ENCODE measurements at regions not wholly inside any gene's neighbourhood (a gene's known extent, or its start where the extent isn't known, plus 50 kb on each side); places are given as distances from the start of the nearest gene placed in this dataset.

GRCh38 chr3:26171006-26171405 is 381.1 kb downstream of the OXSM start:
- no peak for TF ChIP-seq EZH2 (IDR thresholded peaks at IDR 0.05; ENCODE audit: borderline replicate concordance, insufficient read depth, low read length, poor library complexity, severe bottlenecking)
- no peak for TF ChIP-seq SMC3 (conservative IDR thresholded peaks at IDR 0.05; ENCODE audit: poor library complexity)
- TF ChIP-seq POLR2AphosphoS5 (IDR thresholded peaks at IDR 0.05), result no peak
- TF ChIP-seq MXI1 (conservative IDR thresholded peaks at IDR 0.05; ENCODE audit: poor library complexity, severe bottlenecking), result no peak
- no peak for TF ChIP-seq REST (IDR thresholded peaks at IDR 0.05; ENCODE audit: borderline replicate concordance)
- TF ChIP-seq EP300 (conservative IDR thresholded peaks at IDR 0.05; ENCODE audit: poor library complexity, severe bottlenecking), result no peak
- H3K27ac ChIP-seq (ENCODE audit: low read length), result no peak overlapping the region
- H3K9me3 ChIP-seq (ENCODE audit: low read length), result no peaks in the 10 kb centered on the region
- no peaks in the 10 kb centered on the region for H3K36me3 ChIP-seq (ENCODE audit: insufficient read depth, low read length)
- no peaks in the 10 kb centered on the region for H3F3A ChIP-seq (ENCODE audit: insufficient read depth, low read length, poor library complexity, severe bottlenecking)
- no peaks in the 10 kb centered on the region for H4K20me1 ChIP-seq (ENCODE audit: insufficient read depth)
- no peaks in the 10 kb centered on the region for H3K27me3 ChIP-seq (ENCODE audit: insufficient read depth, low read depth, low read length)
- H3K4me2 ChIP-seq (ENCODE audit: low read length), result no peak overlapping the region
- H3K9me2 ChIP-seq (ENCODE audit: insufficient read depth, low read length), result no peaks in the 10 kb centered on the region
- no peak overlapping the region for H3K4me3 ChIP-seq (ENCODE audit: low read length)
- no peak overlapping the region for H2AFZ ChIP-seq (ENCODE audit: low read depth, low read length)
- no peak overlapping the region for H3K9ac ChIP-seq (ENCODE audit: low read length)
- H3K79me2 ChIP-seq (replicated peaks; ENCODE audit: insufficient read depth, low read length), result no peaks in the 10 kb centered on the region

- Histone ChIP-seq H3K27me3 (ENCODE audit: insufficient read depth, low read depth, low read length) (no peaks in the 10 kb centered on the region), H3K9me3 (ENCODE audit: low read length) (no peaks in the 10 kb centered on the region), H4K20me1 (ENCODE audit: insufficient read depth) (no peaks in the 10 kb centered on the region), H3K4me2 (ENCODE audit: low read length) (no peak overlapping the region), H3K79me2 (replicated peaks; ENCODE audit: insufficient read depth, low read length) (no peaks in the 10 kb centered on the region), H2AFZ (ENCODE audit: low read depth, low read length) (no peak overlapping the region), H3K27ac (ENCODE audit: low read length) (no peak overlapping the region), H3K4me3 (ENCODE audit: low read length) (no peak overlapping the region), H3K9ac (ENCODE audit: low read length) (no peak overlapping the region), H3K9me2 (ENCODE audit: insufficient read depth, low read length) (no peaks in the 10 kb centered on the region), H3F3A (ENCODE audit: insufficient read depth, low read length, poor library complexity, severe bottlenecking) (no peaks in the 10 kb centered on the region), H3K36me3 (ENCODE audit: insufficient read depth, low read length) (no peaks in the 10 kb centered on the region)
- no peak for TF ChIP-seq MXI1 (conservative IDR thresholded peaks at IDR 0.05; ENCODE audit: poor library complexity, severe bottlenecking)
- no peak for TF ChIP-seq EP300 (conservative IDR thresholded peaks at IDR 0.05; ENCODE audit: poor library complexity, severe bottlenecking)
- TF ChIP-seq SMC3 (conservative IDR thresholded peaks at IDR 0.05; ENCODE audit: poor library complexity), result no peak
- no peak for TF ChIP-seq EZH2 (IDR thresholded peaks at IDR 0.05; ENCODE audit: borderline replicate concordance, insufficient read depth, low read length, poor library complexity, severe bottlenecking)
- TF ChIP-seq REST (IDR thresholded peaks at IDR 0.05; ENCODE audit: borderline replicate concordance), result no peak
- no peak for TF ChIP-seq TAF1 (IDR thresholded peaks at IDR 0.05; ENCODE audit: low read depth)
- TF ChIP-seq POLR2AphosphoS5 (IDR thresholded peaks at IDR 0.05), result no peak
- TF ChIP-seq RAD21 (conservative IDR thresholded peaks at IDR 0.05), result no peak
- no peak for TF ChIP-seq CTCF (IDR thresholded peaks at IDR 0.05; ENCODE audit: poor library complexity, severe bottlenecking)
These were observed 401.7 kb downstream of the OXSM start for GRCh38 chr3:26191556-26191955.

All from neural cell (in vitro differentiated cells).